ENCODE measurements at regions not wholly inside any gene's neighbourhood (a gene's known extent, or its start where the extent isn't known, plus 50 kb on each side); places are given as distances from the start of the nearest gene placed in this dataset.
"Not testable (repeated sequence)": the region's sequence is repeated elsewhere in the genome, so short reads cannot be mapped to it uniquely, and the experiment has no call there.

- no peak for DNase-seq (ENCODE audit: low read depth in 3 of 3)
Measured at GRCh38 chr15:95600884-95601283, 729.6 kb upstream of the NR2F2 start.

- no peak for DNase-seq (ENCODE audit: low read depth in 3 of 3)
Measured at GRCh38 chr15:95601525-95601924, 729.0 kb upstream of the NR2F2 start.

- DNase-seq (ENCODE audit: low read depth in 3 of 3): no peak
Measured at GRCh38 chr15:95603802-95604201, 726.7 kb upstream of the NR2F2 start.

- no peak for DNase-seq (ENCODE audit: low read depth in 3 of 3)
Measured at GRCh38 chr15:95604634-95605036, 725.9 kb upstream of the NR2F2 start.

- DNase-seq (ENCODE audit: low read depth in 3 of 3): no peak
Measured at GRCh38 chr15:95605098-95605497, 725.4 kb upstream of the NR2F2 start.

- no peak for DNase-seq (ENCODE audit: low read depth in 3 of 3)
Measured at GRCh38 chr15:95606551-95606950, 723.9 kb upstream of the NR2F2 start.

- DNase-seq (ENCODE audit: low read depth in 3 of 3): no peak
Measured at GRCh38 chr15:95608371-95608770, 722.1 kb upstream of the NR2F2 start.

- DNase-seq (ENCODE audit: low read depth in 3 of 3): no peak
Measured at GRCh38 chr15:95609096-95609495, 721.4 kb upstream of the NR2F2 start.

GRCh38 chr15:95610945-95611344 lies 719.6 kb upstream of the NR2F2 start:
- DNase-seq (ENCODE audit: low read depth in 3 of 3): no peak

GRCh38 chr15:95615436-95615835 lies 715.1 kb upstream of the NR2F2 start:
- no peak for DNase-seq (ENCODE audit: low read depth in 3 of 3)

- no peak for DNase-seq (ENCODE audit: low read depth in 3 of 3)
Measured at GRCh38 chr15:95616306-95616705, 714.2 kb upstream of the NR2F2 start.

- no peak for DNase-seq (ENCODE audit: low read depth in 3 of 3)
Measured at GRCh38 chr15:95620934-95621579, 709.4 kb upstream of the NR2F2 start.

GRCh38 chr15:95622843-95623242 lies 707.7 kb upstream of the NR2F2 start:
- DNase-seq (ENCODE audit: low read depth in 3 of 3): no peak

GRCh38 chr15:95624100-95624499 lies 706.4 kb upstream of the NR2F2 start:
- no peak for DNase-seq (ENCODE audit: low read depth in 3 of 3)

GRCh38 chr15:95624616-95625361 lies 705.7 kb upstream of the NR2F2 start:
- no peak for DNase-seq (ENCODE audit: low read depth in 3 of 3)

GRCh38 chr15:95626501-95627361 lies 703.8 kb upstream of the NR2F2 start:
- DNase-seq (ENCODE audit: low read depth in 3 of 3): no peak

- DNase-seq (ENCODE audit: low read depth in 3 of 3): no peak
Measured at GRCh38 chr15:95629503-95630168, 700.9 kb upstream of the NR2F2 start.

GRCh38 chr15:95630683-95631082 lies 699.8 kb upstream of the NR2F2 start:
- DNase-seq (ENCODE audit: low read depth in 3 of 3): no peak

GRCh38 chr15:95635666-95636065 lies 694.8 kb upstream of the NR2F2 start:
- no peak for DNase-seq (ENCODE audit: low read depth in 3 of 3)

- no peak for DNase-seq (ENCODE audit: low read depth in 3 of 3)
Measured at GRCh38 chr15:95636107-95636506, 694.4 kb upstream of the NR2F2 start.

GRCh38 chr15:95637234-95637633 lies 693.3 kb upstream of the NR2F2 start:
- not testable (repeated sequence) for DNase-seq (ENCODE audit: low read depth in 3 of 3)

GRCh38 chr15:95639208-95639607 lies 691.3 kb upstream of the NR2F2 start:
- no peak for DNase-seq (ENCODE audit: low read depth in 3 of 3)
